NT2/D1 (cell line): ENCODE measurements at regions not wholly inside any gene's neighbourhood (a gene's known extent, or its start where the extent isn't known, plus 50 kb on each side); places are given as distances from the start of the nearest gene placed in this dataset.

Experiments used
- SUZ12 ChIP-seq: IDR thresholded peaks from 2 replicates; pipeline ENCODE4 v1.6.1; 2011; ENCODE audit not compliant: insufficient read length, insufficient read depth; ENCODE audit errors: extremely low read depth
- YY1 ChIP-seq: IDR thresholded peaks from 2 replicates; pipeline ENCODE4 v1.6.1; 2011; ENCODE audit not compliant: insufficient read length, insufficient read depth
- ZNF274 ChIP-seq: IDR thresholded peaks from 2 replicates; pipeline ENCODE4 v1.6.1; 2011; ENCODE audit warnings: mild to moderate bottlenecking, low read depth, low read length

- TF ChIP-seq SUZ12 (no peak), ZNF274 (no peak), YY1 (no peak)
Measured at GRCh38 chr6:87798393-87799278, 96.6 kb upstream of the AKIRIN2 start.
